ENCODE measurements at regions not wholly inside any gene's neighbourhood (a gene's known extent, or its start where the extent isn't known, plus 50 kb on each side); places are given as distances from the start of the nearest gene placed in this dataset.

- Histone ChIP-seq H3K4me3 (no peak overlapping the region), H3K9ac (no peak overlapping the region), H3F3A (ENCODE audit: low read depth) (no peaks in the 10 kb centered on the region), H3K4me2 (no peak overlapping the region), H4K20me1 (ENCODE audit: low read depth) (no peaks in the 10 kb centered on the region), H3K79me2 (ENCODE audit: low read depth) (no peaks in the 10 kb centered on the region), H3K27me3 (no peaks in the 10 kb centered on the region), H3K27ac (no peak overlapping the region), H3K36me3 (no peaks in the 10 kb centered on the region), H3K4me1 (no peaks in the 10 kb centered on the region), H3K9me3 (ENCODE audit: low read depth) (no peaks in the 10 kb centered on the region), H2AFZ (replicated peaks) (no peak overlapping the region)
- H3K4me1 Mint-ChIP-seq = peaks cover 2% of the 10 kb centered on the region
- no peak overlapping the region for H3K4me3 Mint-ChIP-seq
- no peak for TF ChIP-seq CTCF (IDR thresholded peaks at IDR 0.05)
- TF ChIP-seq EZH2 (IDR thresholded peaks at IDR 0.05) = no peak
- H3K36me3 Mint-ChIP-seq = no peaks in the 10 kb centered on the region
- no peaks in the 10 kb centered on the region for H3K27me3 Mint-ChIP-seq (ENCODE audit: insufficient read depth, low read depth)
- peaks cover 7% of the 10 kb centered on the region for H3K9me3 Mint-ChIP-seq
- no peak overlapping the region for H3K27ac Mint-ChIP-seq
- DNase-seq (ENCODE audit: low spot score) = no peak
These were observed 532.3 kb upstream of the SLITRK5 start for GRCh38 chr13:87138866-87139265.

GRCh38 chr13:87147076-87147475, 524.1 kb upstream of the SLITRK5 start:
- no peaks in the 10 kb centered on the region for H3K27me3 Mint-ChIP-seq (ENCODE audit: insufficient read depth, low read depth)
- Histone ChIP-seq H3K27ac (no peak overlapping the region), H2AFZ (replicated peaks) (no peak overlapping the region), H3K4me3 (no peak overlapping the region), H3K4me1 (no peaks in the 10 kb centered on the region), H3K4me2 (no peak overlapping the region), H3K9me3 (ENCODE audit: low read depth) (no peaks in the 10 kb centered on the region), H3K79me2 (ENCODE audit: low read depth) (no peaks in the 10 kb centered on the region), H3K27me3 (no peaks in the 10 kb centered on the region), H3K36me3 (no peaks in the 10 kb centered on the region), H3K9ac (no peak overlapping the region), H4K20me1 (ENCODE audit: low read depth) (no peaks in the 10 kb centered on the region), H3F3A (ENCODE audit: low read depth) (no peaks in the 10 kb centered on the region)
- H3K27ac Mint-ChIP-seq = no peak overlapping the region
- no peak overlapping the region for H3K4me3 Mint-ChIP-seq
- H3K36me3 Mint-ChIP-seq = no peaks in the 10 kb centered on the region
- H3K9me3 Mint-ChIP-seq = peaks cover 6% of the 10 kb centered on the region
- no peak for DNase-seq (ENCODE audit: low spot score)
- TF ChIP-seq EZH2 (IDR thresholded peaks at IDR 0.05) = no peak
- TF ChIP-seq CTCF (IDR thresholded peaks at IDR 0.05) = no peak
- TF ChIP-seq EZH2phosphoT487 (IDR thresholded peaks at IDR 0.05) = no peak
- no peaks in the 10 kb centered on the region for H3K4me1 Mint-ChIP-seq

- Histone ChIP-seq H3K27me3 (no peaks in the 10 kb centered on the region), H3F3A (ENCODE audit: low read depth) (no peaks in the 10 kb centered on the region), H3K27ac (no peak overlapping the region), H3K4me2 (no peak overlapping the region), H2AFZ (replicated peaks) (no peak overlapping the region), H3K9ac (no peak overlapping the region), H3K79me2 (ENCODE audit: low read depth) (no peaks in the 10 kb centered on the region), H3K4me1 (no peaks in the 10 kb centered on the region), H3K36me3 (no peaks in the 10 kb centered on the region), H3K4me3 (no peak overlapping the region), H3K9me3 (ENCODE audit: low read depth) (peaks cover 7% of the 10 kb centered on the region), H4K20me1 (ENCODE audit: low read depth) (no peaks in the 10 kb centered on the region)
- no peak overlapping the region for H3K4me3 Mint-ChIP-seq
- TF ChIP-seq EZH2 (IDR thresholded peaks at IDR 0.05) (no peak), CTCF (IDR thresholded peaks at IDR 0.05) (no peak), EZH2phosphoT487 (IDR thresholded peaks at IDR 0.05) (no peak)
- no peaks in the 10 kb centered on the region for H3K36me3 Mint-ChIP-seq
- no peaks in the 10 kb centered on the region for H3K27me3 Mint-ChIP-seq (ENCODE audit: insufficient read depth, low read depth)
- H3K4me1 Mint-ChIP-seq = no peaks in the 10 kb centered on the region
- H3K9me3 Mint-ChIP-seq = peaks cover 14% of the 10 kb centered on the region
- no peak for DNase-seq (ENCODE audit: low spot score)
- no peak overlapping the region for H3K27ac Mint-ChIP-seq
These were observed 517.8 kb upstream of the SLITRK5 start for GRCh38 chr13:87153371-87153770.

- H4K20me1 ChIP-seq (ENCODE audit: low read depth) = no peaks in the 10 kb centered on the region
- no peaks in the 10 kb centered on the region for H3K79me2 ChIP-seq (ENCODE audit: low read depth)
- no peaks in the 10 kb centered on the region for H3K36me3 Mint-ChIP-seq
- H3K4me1 Mint-ChIP-seq = no peaks in the 10 kb centered on the region
- no peak overlapping the region for H3K9ac ChIP-seq
- H3K9me3 Mint-ChIP-seq = peaks cover 15% of the 10 kb centered on the region
- no peaks in the 10 kb centered on the region for H3K9me3 ChIP-seq (ENCODE audit: low read depth)
- H3K4me3 ChIP-seq = no peak overlapping the region
- no peak overlapping the region for H3K4me2 ChIP-seq
- no peaks in the 10 kb centered on the region for H3K4me1 ChIP-seq
- H3K27ac Mint-ChIP-seq = no peak overlapping the region
- H3K27me3 ChIP-seq = no peaks in the 10 kb centered on the region
- no peak overlapping the region for H3K27ac ChIP-seq
- DNase-seq (ENCODE audit: low spot score) = no peak
- TF ChIP-seq EZH2 (IDR thresholded peaks at IDR 0.05) (no peak), EZH2phosphoT487 (IDR thresholded peaks at IDR 0.05) (no peak), CTCF (IDR thresholded peaks at IDR 0.05) (no peak)
- H3F3A ChIP-seq (ENCODE audit: low read depth) = no peaks in the 10 kb centered on the region
- no peak overlapping the region for H3K4me3 Mint-ChIP-seq
- H3K36me3 ChIP-seq = no peaks in the 10 kb centered on the region
- H3K27me3 Mint-ChIP-seq (ENCODE audit: insufficient read depth, low read depth) = no peaks in the 10 kb centered on the region
- H2AFZ ChIP-seq (replicated peaks) = no peak overlapping the region
These were observed 504.8 kb upstream of the SLITRK5 start for GRCh38 chr13:87166348-87166747.

Measured in neural progenitor cell (in vitro differentiated cells).